ENCODE measurements at regions not wholly inside any gene's neighbourhood (a gene's known extent, or its start where the extent isn't known, plus 50 kb on each side); places are given as distances from the start of the nearest gene placed in this dataset.

DNA sequence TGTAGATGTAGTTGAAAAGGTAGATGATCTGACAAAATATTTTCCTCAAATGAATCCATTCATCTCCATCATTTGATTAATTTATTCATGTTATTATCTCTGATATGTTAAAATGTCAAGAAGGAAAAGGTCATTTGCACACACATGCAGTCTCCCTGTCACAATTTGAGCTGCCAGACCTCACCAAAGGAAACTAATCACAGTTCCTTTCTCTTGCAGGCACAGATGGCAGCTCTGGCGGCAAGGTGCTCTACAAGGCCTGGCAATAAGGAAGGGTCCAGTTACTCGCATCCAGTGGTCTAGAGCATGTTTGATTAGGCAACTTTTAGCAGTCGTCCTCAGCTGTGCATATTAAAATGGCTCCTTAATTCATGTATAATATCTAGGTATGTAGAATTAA lies 120.1 kb downstream of the FEM1C start:
- no peak overlapping the region for H3K9ac ChIP-seq (ENCODE audit: low read length)
- no peak overlapping the region for H3K4me2 ChIP-seq (ENCODE audit: low read length)
- no peaks in the 10 kb centered on the region for H3K79me2 ChIP-seq (ENCODE audit: insufficient read depth, low read length)
- H3K27me3 ChIP-seq (ENCODE audit: insufficient read depth, low read length) = no peaks in the 10 kb centered on the region
- no peaks in the 10 kb centered on the region for H3F3A ChIP-seq (ENCODE audit: insufficient read depth, low read length)
- H2AFZ ChIP-seq (ENCODE audit: low read length) = no peak overlapping the region
- no peaks in the 10 kb centered on the region for H3K9me2 ChIP-seq (ENCODE audit: low read depth, low read length)
- H4K20me1 ChIP-seq (ENCODE audit: insufficient read depth, low read length) = no peaks in the 10 kb centered on the region
- no peaks in the 10 kb centered on the region for H3K4me1 ChIP-seq (ENCODE audit: insufficient read depth, low read length, severe bottlenecking)
- H3K9me3 ChIP-seq (ENCODE audit: low read length) = no peaks in the 10 kb centered on the region
- H3K27ac ChIP-seq (ENCODE audit: low read depth, low read length, poor library complexity, severe bottlenecking) = no peak overlapping the region
- no peak for TF ChIP-seq EZH2 (IDR thresholded peaks at IDR 0.05; ENCODE audit: borderline replicate concordance, low read length)
- TF ChIP-seq, protein P1, sequence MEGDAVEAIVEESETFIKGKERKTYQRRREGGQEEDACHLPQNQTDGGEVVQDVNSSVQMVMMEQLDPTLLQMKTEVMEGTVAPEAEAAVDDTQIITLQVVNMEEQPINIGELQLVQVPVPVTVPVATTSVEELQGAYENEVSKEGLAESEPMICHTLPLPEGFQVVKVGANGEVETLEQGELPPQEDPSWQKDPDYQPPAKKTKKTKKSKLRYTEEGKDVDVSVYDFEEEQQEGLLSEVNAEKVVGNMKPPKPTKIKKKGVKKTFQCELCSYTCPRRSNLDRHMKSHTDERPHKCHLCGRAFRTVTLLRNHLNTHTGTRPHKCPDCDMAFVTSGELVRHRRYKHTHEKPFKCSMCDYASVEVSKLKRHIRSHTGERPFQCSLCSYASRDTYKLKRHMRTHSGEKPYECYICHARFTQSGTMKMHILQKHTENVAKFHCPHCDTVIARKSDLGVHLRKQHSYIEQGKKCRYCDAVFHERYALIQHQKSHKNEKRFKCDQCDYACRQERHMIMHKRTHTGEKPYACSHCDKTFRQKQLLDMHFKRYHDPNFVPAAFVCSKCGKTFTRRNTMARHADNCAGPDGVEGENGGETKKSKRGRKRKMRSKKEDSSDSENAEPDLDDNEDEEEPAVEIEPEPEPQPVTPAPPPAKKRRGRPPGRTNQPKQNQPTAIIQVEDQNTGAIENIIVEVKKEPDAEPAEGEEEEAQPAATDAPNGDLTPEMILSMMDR (IDR thresholded peaks at IDR 0.05; ENCODE audit: low read length) = no peak
- H3K36me3 ChIP-seq (ENCODE audit: insufficient read depth, low read length) = no peaks in the 10 kb centered on the region
- no peak overlapping the region for H3K4me3 ChIP-seq (ENCODE audit: low read depth, low read length, poor library complexity, severe bottlenecking)

DNA sequence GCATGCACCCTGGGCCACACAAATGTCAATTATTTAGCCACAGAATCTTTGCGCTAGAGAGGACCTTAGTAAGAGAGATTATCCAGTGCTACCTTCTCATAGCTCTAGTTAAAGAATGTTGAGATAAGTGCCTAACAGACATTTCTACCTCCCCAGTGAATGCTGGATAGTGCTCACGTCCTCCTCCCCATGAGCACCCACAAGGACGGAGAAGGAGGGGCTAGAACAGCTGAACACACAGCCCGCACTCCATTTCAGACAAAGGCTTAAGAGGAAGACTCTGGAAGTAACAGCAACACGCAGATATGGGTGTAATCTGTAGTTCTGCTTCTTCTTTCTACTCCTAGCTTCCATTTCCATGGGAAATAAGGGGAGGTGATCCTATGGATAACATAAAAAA lies 120.5 kb downstream of the FEM1C start:
- Histone ChIP-seq H3K36me3 (ENCODE audit: insufficient read depth, low read length) (no peaks in the 10 kb centered on the region), H3K9ac (ENCODE audit: low read length) (no peak overlapping the region), H3K9me2 (ENCODE audit: low read depth, low read length) (no peaks in the 10 kb centered on the region), H3K9me3 (ENCODE audit: low read length) (no peaks in the 10 kb centered on the region), H3F3A (ENCODE audit: insufficient read depth, low read length) (no peaks in the 10 kb centered on the region), H4K20me1 (ENCODE audit: insufficient read depth, low read length) (no peaks in the 10 kb centered on the region), H3K79me2 (ENCODE audit: insufficient read depth, low read length) (no peaks in the 10 kb centered on the region), H3K27me3 (ENCODE audit: insufficient read depth, low read length) (no peaks in the 10 kb centered on the region), H2AFZ (ENCODE audit: low read length) (no peak overlapping the region), H3K4me1 (ENCODE audit: insufficient read depth, low read length, severe bottlenecking) (no peaks in the 10 kb centered on the region), H3K4me3 (ENCODE audit: low read depth, low read length, poor library complexity, severe bottlenecking) (no peak overlapping the region), H3K4me2 (ENCODE audit: low read length) (no peak overlapping the region), H3K27ac (ENCODE audit: low read depth, low read length, poor library complexity, severe bottlenecking) (no peak overlapping the region)
- no peak for TF ChIP-seq EZH2 (IDR thresholded peaks at IDR 0.05; ENCODE audit: borderline replicate concordance, low read length)
- TF ChIP-seq, protein P1 (IDR thresholded peaks at IDR 0.05; ENCODE audit: low read length) = no peak

DNA sequence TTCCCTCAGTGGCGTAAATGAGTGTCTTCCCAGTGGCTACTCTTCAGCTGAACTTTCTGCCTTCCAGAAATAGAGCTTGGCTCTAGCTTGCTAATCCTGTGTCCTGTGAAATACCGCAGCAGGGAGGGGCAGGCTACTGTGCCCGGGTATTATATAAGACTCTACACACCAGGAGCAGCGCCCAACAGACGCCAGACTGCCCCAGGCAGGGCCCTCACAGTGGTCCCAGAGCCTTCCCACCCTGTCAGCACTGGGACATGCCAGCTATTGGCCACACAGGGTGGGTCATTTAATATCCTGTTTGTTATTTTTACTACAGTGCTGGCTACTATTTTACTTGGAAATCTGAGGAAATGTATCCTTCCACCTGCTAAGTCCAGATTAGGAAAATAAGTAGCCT lies 121.0 kb downstream of the FEM1C start:
- H3K27ac ChIP-seq (ENCODE audit: low read depth, low read length, poor library complexity, severe bottlenecking) = no peak overlapping the region
- H3K9me3 ChIP-seq (ENCODE audit: low read length) = no peaks in the 10 kb centered on the region
- H3K27me3 ChIP-seq (ENCODE audit: insufficient read depth, low read length) = no peaks in the 10 kb centered on the region
- H3K79me2 ChIP-seq (ENCODE audit: insufficient read depth, low read length) = no peaks in the 10 kb centered on the region
- no peak overlapping the region for H2AFZ ChIP-seq (ENCODE audit: low read length)
- H3K9me2 ChIP-seq (ENCODE audit: low read depth, low read length) = no peaks in the 10 kb centered on the region
- TF ChIP-seq, protein P1 (IDR thresholded peaks at IDR 0.05; ENCODE audit: low read length) = no peak
- no peak for TF ChIP-seq EZH2 (IDR thresholded peaks at IDR 0.05; ENCODE audit: borderline replicate concordance, low read length)
- H3K4me2 ChIP-seq (ENCODE audit: low read length) = no peak overlapping the region
- no peak overlapping the region for H3K4me3 ChIP-seq (ENCODE audit: low read depth, low read length, poor library complexity, severe bottlenecking)
- H3K36me3 ChIP-seq (ENCODE audit: insufficient read depth, low read length) = no peaks in the 10 kb centered on the region
- H3K9ac ChIP-seq (ENCODE audit: low read length) = no peak overlapping the region
- H4K20me1 ChIP-seq (ENCODE audit: insufficient read depth, low read length) = no peaks in the 10 kb centered on the region
- H3F3A ChIP-seq (ENCODE audit: insufficient read depth, low read length) = no peaks in the 10 kb centered on the region
- H3K4me1 ChIP-seq (ENCODE audit: insufficient read depth, low read length, severe bottlenecking) = no peaks in the 10 kb centered on the region

All from OCI-LY1 (cell line).